ENCODE measurements at regions not wholly inside any gene's neighbourhood (a gene's known extent, or its start where the extent isn't known, plus 50 kb on each side); places are given as distances from the start of the nearest gene placed in this dataset.
A peak's percentile ranks its signal among the peaks of the same experiment; 100 is the strongest.

DNA sequence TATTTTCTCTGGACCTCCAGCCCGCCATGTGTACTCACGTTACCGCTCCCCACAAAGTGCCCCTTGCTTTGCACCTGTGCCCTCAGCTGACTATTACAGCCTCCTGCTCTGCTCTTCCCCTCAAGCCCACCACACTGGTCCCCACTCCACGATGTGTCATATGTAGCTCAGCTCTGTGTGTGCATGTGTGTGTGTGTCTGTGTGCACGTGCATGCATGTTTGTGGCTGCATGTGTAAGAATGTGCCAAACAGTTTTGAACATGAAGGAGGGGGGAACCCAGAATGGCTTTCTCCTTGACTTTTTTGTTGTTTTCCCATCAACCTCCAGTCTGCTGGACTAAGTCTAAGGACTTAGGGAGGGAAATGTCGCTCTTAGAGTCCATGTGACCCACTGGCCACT lies 54.8 kb upstream of the BTRC start:
- DNase-seq (ENCODE audit: low spot score) = no peak

DNA sequence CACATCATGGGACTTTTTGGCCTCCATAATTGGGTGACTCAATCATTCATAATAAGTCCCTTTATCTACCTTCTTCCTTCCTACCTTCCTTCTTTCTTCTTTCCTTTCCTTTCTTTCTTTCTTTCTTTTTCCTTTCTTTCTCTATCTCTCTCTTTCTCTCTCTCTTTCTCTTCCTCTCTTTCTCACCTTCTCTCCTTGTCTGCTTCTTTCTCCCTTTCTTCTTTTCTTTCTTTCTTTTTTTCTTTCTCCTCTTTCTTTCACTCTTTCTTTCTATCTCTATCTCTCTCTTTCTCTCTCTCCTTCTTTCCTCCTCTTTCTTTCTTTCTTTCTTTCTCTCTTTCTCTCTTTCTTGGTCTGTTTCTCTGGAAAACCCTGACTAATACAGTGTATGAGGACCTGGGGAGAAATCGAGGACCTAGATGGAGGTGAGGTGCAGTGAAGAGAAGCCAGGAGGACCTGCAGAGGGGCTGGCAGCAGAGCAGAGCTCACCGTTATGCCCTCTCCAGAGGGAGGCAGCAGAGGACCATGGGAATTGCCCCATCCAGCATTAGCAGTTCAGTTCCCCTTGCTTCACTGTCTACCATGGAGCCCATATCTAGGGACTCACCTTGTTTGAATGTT lies 52.7 kb upstream of the BTRC start:
- peak; percentile 31 for DNase-seq (ENCODE audit: low spot score)

DNA sequence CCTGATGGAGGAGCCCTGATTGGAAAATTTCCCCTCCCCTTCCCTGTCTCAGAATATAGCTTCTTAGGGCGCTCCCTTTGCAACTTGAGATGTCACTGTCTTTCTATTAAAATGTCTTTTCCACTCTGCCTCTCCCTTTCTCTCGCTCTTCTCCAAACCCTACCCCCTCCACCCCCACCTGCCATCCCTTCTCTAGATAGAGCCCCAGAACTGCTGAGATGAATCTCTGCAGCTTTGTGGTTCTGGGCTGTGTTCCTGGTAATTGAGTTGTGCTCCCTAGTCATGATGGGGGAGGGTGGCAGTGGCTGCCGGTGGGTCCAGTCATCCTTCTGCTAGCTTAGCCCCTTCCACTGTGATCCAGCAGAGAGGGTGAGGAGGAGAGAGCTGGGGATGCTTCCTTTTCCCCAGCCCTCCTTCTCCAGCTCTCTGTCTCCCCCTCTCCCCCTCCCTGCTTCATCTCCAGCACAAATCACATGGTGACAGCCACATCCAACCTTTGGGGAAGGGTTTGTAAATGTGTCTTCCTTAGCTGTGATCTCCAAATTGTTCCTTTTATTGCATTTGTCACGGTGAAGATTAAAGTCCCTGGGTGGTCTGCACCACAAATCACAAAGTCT lies 50.8 kb upstream of the BTRC start:
- no peak for DNase-seq (ENCODE audit: low spot score)

Data from LoVo (cell line).